ENCODE measurements at regions not wholly inside any gene's neighbourhood (a gene's known extent, or its start where the extent isn't known, plus 50 kb on each side); places are given as distances from the start of the nearest gene placed in this dataset.

DNA sequence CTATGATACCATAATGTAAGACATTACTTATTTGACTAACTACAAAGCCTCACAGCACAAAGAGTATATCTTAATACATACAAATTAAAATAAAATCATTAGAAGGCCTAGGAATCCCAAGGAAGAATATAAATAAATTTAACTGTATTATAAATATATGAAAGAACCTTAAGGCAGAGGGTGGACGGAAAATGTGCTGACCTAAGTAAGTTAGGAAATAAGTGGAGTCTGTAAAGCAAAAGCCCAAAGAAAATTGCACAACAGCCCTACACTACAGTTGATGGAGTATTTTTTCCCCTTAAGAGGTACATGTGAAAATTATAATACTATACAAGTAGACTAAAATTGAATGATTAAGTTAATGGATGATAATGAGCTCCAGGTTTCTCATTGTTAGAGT is 710.1 kb downstream of the NR4A2 start:
- no peaks in the 10 kb centered on the region for H3K27me3 ChIP-seq
- no peak overlapping the region for H3K4me3 ChIP-seq
- ATAC-seq (ENCODE audit: low FRiP score in 2 of 2) (no peak), DNase-seq (no peak)
- no peaks in the 10 kb centered on the region for H3K4me1 ChIP-seq
- no peaks in the 10 kb centered on the region for H3K36me3 ChIP-seq
- H3K9me3 ChIP-seq: no peaks in the 10 kb centered on the region
- TF ChIP-seq EP300 (IDR thresholded peaks at IDR 0.05) (no peak), POLR2A (IDR thresholded peaks at IDR 0.05) (no peak), POLR2AphosphoS5 (IDR thresholded peaks at IDR 0.05) (no peak)
- TF ChIP-seq, protein P1, sequence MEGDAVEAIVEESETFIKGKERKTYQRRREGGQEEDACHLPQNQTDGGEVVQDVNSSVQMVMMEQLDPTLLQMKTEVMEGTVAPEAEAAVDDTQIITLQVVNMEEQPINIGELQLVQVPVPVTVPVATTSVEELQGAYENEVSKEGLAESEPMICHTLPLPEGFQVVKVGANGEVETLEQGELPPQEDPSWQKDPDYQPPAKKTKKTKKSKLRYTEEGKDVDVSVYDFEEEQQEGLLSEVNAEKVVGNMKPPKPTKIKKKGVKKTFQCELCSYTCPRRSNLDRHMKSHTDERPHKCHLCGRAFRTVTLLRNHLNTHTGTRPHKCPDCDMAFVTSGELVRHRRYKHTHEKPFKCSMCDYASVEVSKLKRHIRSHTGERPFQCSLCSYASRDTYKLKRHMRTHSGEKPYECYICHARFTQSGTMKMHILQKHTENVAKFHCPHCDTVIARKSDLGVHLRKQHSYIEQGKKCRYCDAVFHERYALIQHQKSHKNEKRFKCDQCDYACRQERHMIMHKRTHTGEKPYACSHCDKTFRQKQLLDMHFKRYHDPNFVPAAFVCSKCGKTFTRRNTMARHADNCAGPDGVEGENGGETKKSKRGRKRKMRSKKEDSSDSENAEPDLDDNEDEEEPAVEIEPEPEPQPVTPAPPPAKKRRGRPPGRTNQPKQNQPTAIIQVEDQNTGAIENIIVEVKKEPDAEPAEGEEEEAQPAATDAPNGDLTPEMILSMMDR (IDR thresholded peaks at IDR 0.05): no peak
- H3K27ac ChIP-seq: no peak overlapping the region
- WGBS, 2 donors: 50 to 54% methylated on average over 1 of the region's 1 CpG

DNA sequence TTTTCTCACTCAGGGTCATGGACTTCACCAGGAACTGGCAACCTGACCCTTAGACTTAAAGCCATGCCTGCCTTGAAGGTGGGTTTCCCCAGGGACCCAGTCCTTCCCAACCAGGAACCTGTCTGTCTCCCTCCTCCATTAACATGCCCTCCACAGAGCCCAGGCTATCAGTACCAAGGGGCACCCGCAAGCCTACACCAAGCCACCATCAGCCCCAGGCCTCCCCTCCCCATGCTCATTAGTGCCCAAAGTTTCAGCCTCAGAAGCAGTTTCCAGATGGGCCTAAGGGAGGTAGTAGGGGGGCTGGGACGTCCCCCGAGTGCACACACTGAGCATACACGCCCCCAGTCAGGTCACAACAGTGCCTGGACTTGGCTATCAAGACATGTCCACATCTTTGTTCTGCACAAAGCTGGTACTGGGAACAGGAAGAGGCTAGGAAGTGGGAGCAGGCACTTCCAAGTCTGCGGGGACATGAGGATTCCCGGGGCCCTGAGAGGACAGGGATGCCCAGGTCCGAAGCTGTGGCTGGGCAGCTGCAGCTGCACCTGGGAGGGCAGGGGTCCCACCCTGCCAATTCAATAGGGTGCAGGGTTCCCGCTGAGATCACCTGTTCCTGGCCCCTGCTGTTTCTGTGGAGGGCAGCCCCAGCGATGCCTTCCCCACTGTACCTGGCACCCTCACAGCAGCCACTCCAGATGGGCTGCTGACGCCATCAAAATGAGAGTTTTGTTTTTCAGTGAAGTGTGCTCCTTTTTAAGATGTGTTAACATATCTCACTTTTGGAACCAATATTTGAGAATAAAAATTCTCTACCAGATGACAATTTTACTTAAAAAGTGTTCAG is 731.4 kb downstream of the NR4A2 start:
- TF ChIP-seq EP300 (IDR thresholded peaks at IDR 0.05) (no peak), POLR2AphosphoS5 (IDR thresholded peaks at IDR 0.05) (no peak), POLR2A (IDR thresholded peaks at IDR 0.05) (no peak)
- TF ChIP-seq, protein P1 (IDR thresholded peaks at IDR 0.05): no peak
- H3K36me3 ChIP-seq: no peaks in the 10 kb centered on the region
- H3K27me3 ChIP-seq: no peaks in the 10 kb centered on the region
- no peaks in the 10 kb centered on the region for H3K4me1 ChIP-seq
- WGBS, 2 donors: 77 to 93% methylated on average over 3 to 10 of the region's 10 CpGs
- no peaks in the 10 kb centered on the region for H3K9me3 ChIP-seq
- DNase-seq (peak in 1 of 2 donors; percentile 37), ATAC-seq (ENCODE audit: low FRiP score in 2 of 2) (peak in 1 of 2 donors; percentile 61)
- no peak overlapping the region for H3K4me3 ChIP-seq
- H3K27ac ChIP-seq: no peak overlapping the region

DNA sequence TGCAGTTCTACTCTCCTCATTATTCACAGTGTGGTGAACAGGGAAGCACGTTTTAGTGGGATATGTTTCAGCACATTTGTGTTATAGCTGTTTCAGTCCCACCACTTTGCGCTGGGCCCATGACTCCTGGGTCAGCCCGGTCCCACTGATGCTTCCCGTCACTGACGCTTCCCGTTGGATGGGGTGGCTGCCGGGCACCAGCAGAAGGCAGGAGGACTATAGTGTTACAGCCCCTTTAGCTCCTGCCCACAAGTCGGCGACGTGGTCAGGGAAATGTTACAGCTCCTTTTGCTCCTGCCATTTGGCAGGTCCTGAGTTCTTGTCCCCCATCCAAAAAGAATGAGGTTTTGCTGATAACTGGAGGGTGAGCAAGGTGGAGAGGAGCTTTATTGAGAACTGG is 732.2 kb downstream of the NR4A2 start:
- Histone ChIP-seq H3K27me3 (no peaks in the 10 kb centered on the region), H3K27ac (no peak overlapping the region), H3K9me3 (no peaks in the 10 kb centered on the region), H3K4me1 (no peaks in the 10 kb centered on the region), H3K36me3 (no peaks in the 10 kb centered on the region), H3K4me3 (no peak overlapping the region)
- peak in 1 of 2 donors; percentile 30 for DNase-seq
- TF ChIP-seq EP300 (IDR thresholded peaks at IDR 0.05): no peak
- no peak for TF ChIP-seq POLR2AphosphoS5 (IDR thresholded peaks at IDR 0.05)
- no peak for TF ChIP-seq POLR2A (IDR thresholded peaks at IDR 0.05)
- TF ChIP-seq, protein P1 (IDR thresholded peaks at IDR 0.05): no peak
- WGBS, 2 donors: 79 to 90% methylated on average over 10 of the region's 10 CpGs
- no peak for ATAC-seq (ENCODE audit: low FRiP score in 2 of 2)

DNA sequence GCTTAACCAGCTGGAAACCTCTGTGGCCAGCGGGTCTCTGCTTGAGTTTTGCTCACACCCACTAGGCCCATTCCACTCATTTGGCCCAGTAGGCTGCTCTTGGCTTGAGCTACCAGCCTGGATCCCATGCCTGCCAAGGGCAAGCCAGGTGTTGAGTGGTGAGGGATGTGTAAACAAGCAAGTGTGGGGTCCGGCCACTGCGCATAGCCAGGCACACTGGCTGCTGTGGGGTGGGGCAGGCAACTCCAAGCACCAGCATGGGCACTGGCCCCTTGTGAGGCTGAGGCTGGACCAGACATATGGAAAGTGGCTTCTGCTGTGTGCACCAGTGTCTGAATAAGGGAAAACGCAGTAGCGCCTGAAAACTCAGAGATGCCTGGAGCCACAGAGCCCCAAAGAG is 732.7 kb downstream of the NR4A2 start:
- ATAC-seq (ENCODE audit: low FRiP score in 2 of 2) (no peak), DNase-seq (peak in 1 of 2 donors; percentile 36)
- 69 to 98% methylated on average over 3 to 5 of the region's 5 CpGs for WGBS, 2 donors
- TF ChIP-seq EP300 (IDR thresholded peaks at IDR 0.05) (no peak), POLR2A (IDR thresholded peaks at IDR 0.05) (no peak), POLR2AphosphoS5 (IDR thresholded peaks at IDR 0.05) (no peak)
- TF ChIP-seq, protein P1 (IDR thresholded peaks at IDR 0.05): no peak
- no peaks in the 10 kb centered on the region for H3K9me3 ChIP-seq
- H3K27me3 ChIP-seq: no peaks in the 10 kb centered on the region
- H3K4me1 ChIP-seq: no peaks in the 10 kb centered on the region
- no peak overlapping the region for H3K27ac ChIP-seq
- H3K36me3 ChIP-seq: no peaks in the 10 kb centered on the region
- no peak overlapping the region for H3K4me3 ChIP-seq
